ENCODE measurements at regions not wholly inside any gene's neighbourhood (a gene's known extent, or its start where the extent isn't known, plus 50 kb on each side); places are given as distances from the start of the nearest gene placed in this dataset.

- TF ChIP-seq, protein P1, sequence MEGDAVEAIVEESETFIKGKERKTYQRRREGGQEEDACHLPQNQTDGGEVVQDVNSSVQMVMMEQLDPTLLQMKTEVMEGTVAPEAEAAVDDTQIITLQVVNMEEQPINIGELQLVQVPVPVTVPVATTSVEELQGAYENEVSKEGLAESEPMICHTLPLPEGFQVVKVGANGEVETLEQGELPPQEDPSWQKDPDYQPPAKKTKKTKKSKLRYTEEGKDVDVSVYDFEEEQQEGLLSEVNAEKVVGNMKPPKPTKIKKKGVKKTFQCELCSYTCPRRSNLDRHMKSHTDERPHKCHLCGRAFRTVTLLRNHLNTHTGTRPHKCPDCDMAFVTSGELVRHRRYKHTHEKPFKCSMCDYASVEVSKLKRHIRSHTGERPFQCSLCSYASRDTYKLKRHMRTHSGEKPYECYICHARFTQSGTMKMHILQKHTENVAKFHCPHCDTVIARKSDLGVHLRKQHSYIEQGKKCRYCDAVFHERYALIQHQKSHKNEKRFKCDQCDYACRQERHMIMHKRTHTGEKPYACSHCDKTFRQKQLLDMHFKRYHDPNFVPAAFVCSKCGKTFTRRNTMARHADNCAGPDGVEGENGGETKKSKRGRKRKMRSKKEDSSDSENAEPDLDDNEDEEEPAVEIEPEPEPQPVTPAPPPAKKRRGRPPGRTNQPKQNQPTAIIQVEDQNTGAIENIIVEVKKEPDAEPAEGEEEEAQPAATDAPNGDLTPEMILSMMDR (IDR thresholded peaks at IDR 0.05), result no peak
- no peak for TF ChIP-seq ZFX (IDR thresholded peaks at IDR 0.05; ENCODE audit: borderline replicate concordance)
Measured at GRCh38 chr1:221309723-221310122, 430.5 kb downstream of the HLX start.
